GM18870 (cell line): ENCODE measurements at regions not wholly inside any gene's neighbourhood (a gene's known extent, or its start where the extent isn't known, plus 50 kb on each side); places are given as distances from the start of the nearest gene placed in this dataset.
"Not testable (repeated sequence)": the region's sequence is repeated elsewhere in the genome, so short reads cannot be mapped to it uniquely, and the experiment has no call there.

Experiments used
- ATAC-seq: cut with Tn5 transposase; IDR thresholded peaks from one replicate; pipeline ENCODE4 v1.9.1; 2021; ENCODE audit warnings: moderate library complexity; ENCODE audit not compliant: unreplicated experiment

DNA sequence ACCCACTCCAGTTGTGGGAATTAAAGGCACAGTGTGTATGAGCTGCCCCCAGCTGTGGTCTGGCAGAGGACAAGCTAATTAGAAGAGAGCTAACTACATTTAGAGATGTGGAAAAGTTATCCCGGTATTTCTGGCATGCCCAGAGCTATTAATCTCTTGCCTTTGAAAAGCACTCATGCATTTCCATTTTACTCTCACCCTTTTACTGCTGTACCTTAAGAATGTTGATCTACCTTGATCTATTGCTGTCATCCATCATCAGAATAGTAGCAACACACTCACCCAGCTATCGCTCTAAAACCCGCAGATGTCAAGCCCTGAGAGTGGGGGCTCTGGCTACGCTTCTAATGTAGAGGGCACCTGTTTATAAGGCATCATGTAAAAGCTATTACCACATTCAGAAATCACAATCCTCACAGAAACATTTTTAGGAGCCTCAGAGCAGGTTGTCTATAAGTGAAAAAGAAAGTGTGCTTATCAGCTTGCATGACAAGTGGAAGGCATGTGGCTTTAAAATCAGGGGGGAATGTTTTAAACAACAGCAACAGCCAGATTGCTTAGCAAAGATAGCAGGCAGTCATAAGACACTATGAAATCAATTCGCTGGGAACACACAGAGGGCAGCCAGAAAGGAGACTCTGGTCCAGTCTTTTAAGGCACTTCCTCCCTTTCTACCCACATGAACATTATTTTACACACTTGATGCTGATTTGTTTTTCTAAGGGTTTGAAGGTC lies 224.2 kb upstream of the IRS2 start:
- no peak for ATAC-seq

- no peak for ATAC-seq
These were observed 222.4 kb upstream of the IRS2 start for GRCh38 chr13:110008816-110009215.

- no peak for ATAC-seq
These were observed 219.9 kb upstream of the IRS2 start for GRCh38 chr13:110006304-110006703.

DNA sequence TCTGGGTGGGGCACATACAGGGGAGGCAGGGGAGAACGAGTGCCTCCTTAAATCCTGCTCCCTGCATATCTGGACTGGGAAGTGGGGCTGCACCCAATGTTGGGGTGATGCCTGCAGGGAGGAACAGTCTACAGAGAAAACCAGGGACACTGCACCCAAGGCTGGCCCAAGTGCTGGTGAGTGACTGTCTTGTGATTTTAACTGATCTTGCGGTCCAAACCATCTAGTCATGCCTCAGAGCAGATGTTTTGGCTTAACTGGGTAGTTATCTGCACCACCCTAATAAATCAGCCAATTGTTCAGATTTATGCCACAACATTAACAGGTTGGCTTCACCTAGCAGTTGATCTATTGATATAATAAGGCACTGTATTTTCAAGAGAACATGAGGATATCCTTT lies 219.2 kb upstream of the IRS2 start:
- no peak for ATAC-seq

DNA sequence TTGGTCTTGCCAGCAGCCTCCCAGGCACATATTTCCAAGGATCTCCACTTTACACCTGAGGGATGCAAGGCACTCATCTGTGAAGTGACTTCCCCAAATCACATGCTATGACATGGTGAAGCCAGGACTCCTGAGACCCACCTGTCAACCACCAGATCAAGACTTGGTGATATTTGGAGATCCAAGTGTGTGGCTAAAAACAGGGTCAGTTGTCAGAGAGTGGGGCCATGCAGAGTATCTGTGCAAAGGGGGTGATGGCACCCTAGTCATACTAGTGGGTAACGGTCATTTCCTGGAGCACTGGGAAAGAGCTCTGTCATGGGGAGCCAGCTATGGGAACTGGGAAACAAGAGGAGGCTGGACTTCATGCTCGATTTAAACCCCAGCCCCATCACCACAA lies 218.4 kb upstream of the IRS2 start:
- no peak for ATAC-seq

DNA sequence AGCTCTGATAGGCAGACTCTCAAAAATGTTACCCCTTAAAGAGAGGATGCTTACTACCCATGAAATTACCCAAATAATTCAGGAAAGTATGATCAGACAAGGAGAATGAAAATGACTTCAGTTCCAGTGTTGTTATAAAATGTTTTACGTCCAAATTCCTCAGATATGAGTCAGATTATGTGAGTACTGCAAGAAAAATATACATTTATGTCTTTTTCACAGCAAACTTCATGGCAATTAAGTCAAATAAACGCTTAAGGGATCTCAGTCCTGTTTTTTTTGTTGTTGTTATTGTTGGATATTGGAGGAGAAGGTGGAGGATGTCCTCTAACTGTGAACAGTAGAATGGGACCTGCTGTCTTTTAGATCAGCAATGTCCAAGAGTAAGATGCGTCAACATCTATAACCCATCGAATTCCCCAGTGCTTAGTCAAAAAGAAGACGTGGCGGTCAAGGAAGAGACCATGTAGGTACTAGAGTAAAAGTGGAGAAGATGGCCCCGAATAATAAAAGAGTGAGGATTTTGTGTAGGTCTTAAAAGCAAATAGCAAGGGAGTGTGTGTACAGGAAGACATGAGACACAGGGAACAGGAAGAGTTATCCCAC lies 215.4 kb upstream of the IRS2 start:
- no peak for ATAC-seq

GRCh38 chr13:110000534-110001345 lies 214.4 kb upstream of the IRS2 start:
- no peak for ATAC-seq

DNA sequence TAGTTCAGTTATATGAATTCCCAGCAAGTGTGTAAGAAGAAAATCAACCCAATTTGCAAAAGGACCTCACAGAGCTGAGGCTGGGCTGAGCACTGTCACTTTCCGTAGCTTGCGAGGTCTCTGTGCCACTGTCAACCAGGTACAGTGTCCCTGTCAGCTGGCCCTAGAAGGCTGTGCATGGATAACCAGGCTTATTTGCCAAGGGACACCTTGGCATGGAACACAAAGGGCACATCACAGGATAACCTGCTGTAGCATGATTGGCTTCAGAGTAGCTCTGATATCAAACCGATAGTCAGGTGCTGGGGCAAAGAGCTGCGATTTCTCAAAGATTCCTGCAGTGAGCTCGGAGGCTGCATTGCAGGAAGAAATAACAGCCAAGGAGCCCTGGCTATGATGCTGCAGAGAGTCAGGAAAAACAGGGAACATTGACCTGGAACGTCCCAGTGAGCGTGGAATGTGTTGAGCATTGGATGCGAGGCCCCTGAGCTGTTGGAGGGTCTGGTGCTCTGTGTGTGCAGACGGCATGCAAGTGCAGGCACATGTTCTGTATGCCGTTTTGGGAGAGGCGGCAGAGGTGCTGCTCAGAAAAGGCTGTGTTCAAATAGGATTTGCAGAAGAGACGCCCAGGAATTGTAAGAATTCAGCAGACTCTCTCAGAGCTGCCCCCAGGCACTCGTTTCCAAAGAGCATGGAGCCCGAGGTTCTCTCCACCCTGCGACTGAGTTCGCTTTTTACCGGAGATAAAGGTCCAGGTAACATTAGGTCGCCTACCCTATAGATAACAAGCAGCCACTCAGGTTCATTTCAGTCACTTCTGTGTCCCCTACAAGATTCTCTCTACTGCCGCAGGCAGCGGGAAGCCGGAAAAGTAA lies 213.5 kb upstream of the IRS2 start:
- no peak for ATAC-seq

- ATAC-seq, result no peak
These were observed 212.5 kb upstream of the IRS2 start for GRCh38 chr13:109998684-109999533.

GRCh38 chr13:109998037-109998436 lies 211.7 kb upstream of the IRS2 start:
- ATAC-seq, result no peak

GRCh38 chr13:109997056-109997595 lies 210.7 kb upstream of the IRS2 start:
- ATAC-seq, result not testable (repeated sequence)

GRCh38 chr13:109996404-109996960 lies 210.1 kb upstream of the IRS2 start:
- ATAC-seq, result no peak

DNA sequence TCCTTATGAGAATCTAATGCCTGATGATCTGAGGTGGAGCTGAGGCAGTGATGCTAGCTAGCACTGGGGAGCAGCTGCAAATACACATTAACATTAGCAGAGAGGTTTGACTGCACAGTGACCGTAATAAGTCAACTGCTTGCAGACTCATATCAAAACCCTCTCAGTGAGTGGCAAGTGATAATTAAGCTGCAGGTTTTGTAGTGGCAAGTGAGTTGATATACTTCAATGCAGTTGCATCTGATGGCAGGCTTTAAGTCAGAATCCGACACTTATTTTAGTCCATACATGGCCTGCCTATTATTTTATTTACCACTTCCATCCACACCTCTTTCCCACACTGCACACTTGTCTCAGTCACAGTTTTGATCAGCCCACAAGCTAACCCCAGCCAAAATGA lies 209.2 kb upstream of the IRS2 start:
- ATAC-seq, result no peak

GRCh38 chr13:109990296-109990695 lies 203.9 kb upstream of the IRS2 start:
- ATAC-seq, result no peak

- ATAC-seq, result no peak
These were observed 203.3 kb upstream of the IRS2 start for GRCh38 chr13:109989686-109990085.

- no peak for ATAC-seq
These were observed 202.8 kb upstream of the IRS2 start for GRCh38 chr13:109989155-109989554.

DNA sequence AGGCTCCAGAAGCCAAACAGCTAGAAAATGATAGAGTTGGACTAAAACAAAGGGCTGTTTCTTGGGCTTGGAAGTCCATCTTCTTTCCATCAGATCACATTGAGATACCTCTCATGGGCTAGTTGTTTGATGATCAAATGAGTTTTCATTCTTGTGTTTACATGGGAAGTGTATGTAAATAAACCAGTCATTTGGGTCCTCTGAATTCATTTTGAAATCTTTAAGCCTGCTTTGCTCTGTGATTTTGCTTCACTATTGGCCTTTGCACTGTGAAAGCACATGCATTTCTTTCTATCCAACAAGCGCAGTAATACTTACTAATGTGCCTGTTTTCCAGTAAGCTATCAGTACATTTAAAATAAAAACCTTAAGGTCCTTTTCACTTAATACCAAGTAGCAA lies 200.5 kb upstream of the IRS2 start:
- no peak for ATAC-seq

DNA sequence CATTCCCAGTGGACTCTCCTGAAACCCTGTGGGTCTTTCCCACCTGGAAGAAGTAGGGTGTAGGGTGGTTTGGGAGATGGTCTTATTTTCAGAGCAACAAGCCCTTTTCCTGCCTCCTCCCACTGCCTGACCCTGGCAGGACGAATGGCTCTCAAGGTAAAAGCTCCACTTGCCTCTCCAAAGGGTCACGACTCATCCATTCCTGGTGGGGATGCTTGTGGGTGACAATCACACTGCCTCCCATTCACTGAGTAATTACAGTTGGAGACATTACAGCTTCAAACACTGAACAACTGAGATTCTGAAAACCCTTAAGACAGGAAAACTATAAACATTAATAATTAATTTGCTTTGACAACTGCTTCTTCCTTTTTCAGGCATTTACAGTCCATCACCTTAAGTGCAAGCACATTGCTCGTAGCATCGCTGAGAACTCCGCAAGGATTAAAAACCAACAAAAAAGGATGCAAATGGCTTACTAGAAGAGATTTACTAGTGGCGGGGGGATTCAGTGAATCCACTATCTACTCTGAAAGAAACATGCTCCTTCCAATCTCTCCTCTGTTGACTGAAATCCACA lies 199.6 kb upstream of the IRS2 start:
- no peak for ATAC-seq

- ATAC-seq, result no peak
These were observed 197.1 kb upstream of the IRS2 start for GRCh38 chr13:109983447-109983846.
